Neural crest cell (in vitro differentiated cells): ENCODE measurements at regions not wholly inside any gene's neighbourhood (a gene's known extent, or its start where the extent isn't known, plus 50 kb on each side); places are given as distances from the start of the nearest gene placed in this dataset.

Experiments used
- DNase-seq: peaks from one replicate; pipeline ENCODE4 v3.0.0; 2021; ENCODE audit warnings: low read depth, mixed read lengths, low spot score
- H3K27ac Mint-ChIP-seq: one replicate; pipeline ENCODE4 v1.8.0; 2021; ENCODE audit warnings: mild to moderate bottlenecking, mixed read lengths; ENCODE audit not compliant: unreplicated experiment
- H3K27me3 Mint-ChIP-seq: 2 replicates; pipeline ENCODE4 v1.8.0; 2021; ENCODE audit warnings: low read depth, mild to moderate bottlenecking, mixed read lengths
- H3K36me3 Mint-ChIP-seq: 2 replicates; pipeline ENCODE4 v1.8.0; 2021; ENCODE audit warnings: low read depth, mild to moderate bottlenecking, mixed read lengths
- H3K4me1 Mint-ChIP-seq: 2 replicates; pipeline ENCODE4 v1.8.0; 2021; ENCODE audit warnings: mixed read lengths
- H3K4me3 Mint-ChIP-seq: one replicate; pipeline ENCODE4 v1.8.0; 2021; ENCODE audit warnings: mild to moderate bottlenecking, mixed read lengths
- H3K9me3 Mint-ChIP-seq: 2 replicates; pipeline ENCODE4 v1.8.0; 2021; ENCODE audit warnings: mixed read lengths
- CTCF ChIP-seq: fragments of 200-600 bp; sonication (generic); conservative IDR thresholded peaks from 2 replicates; pipeline ENCODE4 v1.5.0; 2021; ENCODE audit warnings: antibody characterized with exemption, mild to moderate bottlenecking

DNA sequence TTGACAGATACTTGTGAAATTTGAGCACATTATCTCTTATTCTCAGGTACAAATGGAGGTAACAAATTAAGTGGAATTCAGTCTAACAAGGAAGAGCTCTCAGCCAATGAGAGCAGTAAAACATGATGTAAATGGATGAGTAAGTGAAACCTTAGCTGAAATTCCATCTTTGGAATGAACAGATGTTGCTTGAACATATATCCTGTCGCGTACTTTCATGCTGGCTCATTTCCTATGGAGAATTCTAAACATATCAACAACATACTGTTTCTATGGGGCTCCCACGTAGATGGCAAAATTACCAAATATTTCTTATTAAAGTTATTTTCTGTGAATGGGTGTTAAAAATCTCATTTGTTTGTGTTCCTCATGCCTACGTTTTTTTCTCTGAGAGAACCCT lies 256.3 kb upstream of the LINC00305 start:
- no peaks in the 10 kb centered on the region for H3K36me3 Mint-ChIP-seq
- no peak overlapping the region for H3K27ac Mint-ChIP-seq
- peaks cover 7% of the 10 kb centered on the region for H3K4me1 Mint-ChIP-seq
- no peaks in the 10 kb centered on the region for H3K9me3 Mint-ChIP-seq
- no peaks in the 10 kb centered on the region for H3K27me3 Mint-ChIP-seq
- DNase-seq: no peak
- no peak for TF ChIP-seq CTCF
- H3K4me3 Mint-ChIP-seq: no peak overlapping the region

DNA sequence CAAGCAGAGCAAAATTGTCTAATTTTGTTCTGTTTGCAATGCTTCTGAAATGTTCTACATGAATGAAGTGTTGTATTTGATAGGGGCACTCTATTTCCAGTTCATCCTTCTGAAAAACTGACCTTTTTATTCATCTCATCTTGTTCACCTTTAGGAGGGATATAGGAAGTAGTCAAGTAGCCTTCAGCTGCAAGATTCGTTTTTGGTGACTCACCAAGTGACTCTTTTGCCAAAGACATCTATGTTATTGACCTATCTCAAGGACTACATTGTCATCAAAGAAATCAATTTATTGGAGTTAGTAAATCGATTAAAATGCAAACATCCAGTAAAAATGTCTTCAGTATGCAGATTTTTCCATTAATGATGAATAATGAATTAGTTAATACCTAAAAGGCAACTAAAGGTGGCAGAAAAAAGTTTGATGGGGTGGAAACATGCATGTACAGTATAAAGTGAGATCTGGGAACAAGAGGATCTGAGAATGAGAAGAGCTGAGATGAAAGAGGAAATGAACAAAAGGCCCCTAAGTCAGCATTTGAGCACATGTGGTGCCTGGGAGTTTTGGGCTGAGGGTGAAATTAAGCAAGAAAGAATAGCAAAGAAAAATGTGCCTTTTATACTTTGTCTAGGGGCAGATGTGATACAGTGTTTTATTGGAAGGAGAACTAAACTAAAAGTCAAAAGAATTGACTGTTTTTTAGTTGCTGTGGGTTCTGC lies 255.1 kb upstream of the LINC00305 start:
- no peaks in the 10 kb centered on the region for H3K27me3 Mint-ChIP-seq
- no peaks in the 10 kb centered on the region for H3K36me3 Mint-ChIP-seq
- no peaks in the 10 kb centered on the region for H3K9me3 Mint-ChIP-seq
- DNase-seq: no peak
- no peak overlapping the region for H3K27ac Mint-ChIP-seq
- H3K4me3 Mint-ChIP-seq: no peak overlapping the region
- no peak for TF ChIP-seq CTCF
- H3K4me1 Mint-ChIP-seq: peaks cover 7% of the 10 kb centered on the region

DNA sequence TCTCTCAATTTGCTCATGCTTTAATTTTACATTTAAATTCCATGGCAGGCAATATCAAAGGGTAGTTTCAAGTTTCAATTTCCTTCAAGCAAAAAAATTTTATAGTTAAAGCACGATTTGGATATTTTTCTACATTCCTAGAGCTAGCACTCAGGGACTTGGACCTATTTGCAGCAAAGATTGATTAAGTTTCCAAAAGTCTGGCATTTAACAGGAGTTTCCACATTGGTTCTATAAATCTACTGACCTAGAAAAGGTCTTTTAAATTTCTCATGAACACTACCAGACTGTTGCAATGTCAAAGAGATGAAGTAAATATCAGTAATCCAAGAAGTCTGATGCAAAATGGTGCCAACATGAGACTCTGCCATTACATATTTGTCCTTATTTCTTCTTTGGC lies 253.7 kb upstream of the LINC00305 start:
- Mint-ChIP-seq H3K4me1 (peaks cover 7% of the 10 kb centered on the region), H3K4me3 (no peak overlapping the region), H3K36me3 (no peaks in the 10 kb centered on the region), H3K27me3 (no peaks in the 10 kb centered on the region), H3K27ac (no peak overlapping the region), H3K9me3 (no peaks in the 10 kb centered on the region)
- DNase-seq: no peak
- TF ChIP-seq CTCF: no peak

DNA sequence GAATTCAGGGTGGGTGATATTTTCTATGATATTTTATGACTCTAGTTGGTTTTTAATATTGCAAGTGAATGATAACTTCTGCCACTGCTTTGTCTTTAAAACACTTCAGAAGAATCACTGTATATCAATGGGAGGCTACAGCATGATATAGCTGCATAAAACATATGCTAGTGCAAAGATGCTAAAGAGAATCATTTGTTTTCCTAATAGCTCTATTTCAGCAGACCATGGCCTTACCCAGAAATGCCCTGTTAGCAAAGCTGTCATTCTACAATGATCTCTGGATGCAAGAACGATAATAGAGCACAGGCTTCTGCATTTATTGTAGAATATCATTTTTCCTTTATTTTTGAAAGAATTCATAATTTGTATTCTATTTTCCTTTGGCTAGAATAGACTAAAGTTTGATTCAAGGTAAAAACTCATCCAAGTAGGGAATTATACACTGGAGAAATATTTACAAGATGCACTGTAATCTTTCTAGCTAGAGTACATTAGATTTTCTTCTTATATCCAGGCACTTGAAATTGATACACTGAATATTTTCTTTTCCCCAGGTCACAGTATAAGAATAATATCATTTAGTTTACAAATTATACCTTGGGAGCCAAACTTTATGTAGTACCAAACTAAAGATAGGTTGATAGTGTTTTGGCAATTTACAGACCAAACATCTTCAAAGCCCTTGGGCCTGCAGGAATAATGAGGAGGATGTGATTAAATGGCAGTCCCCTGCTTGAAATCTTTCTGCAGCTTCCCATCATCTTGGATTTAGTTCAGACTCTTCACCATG lies 252.6 kb upstream of the LINC00305 start:
- no peaks in the 10 kb centered on the region for H3K36me3 Mint-ChIP-seq
- no peak overlapping the region for H3K4me3 Mint-ChIP-seq
- peaks cover 7% of the 10 kb centered on the region for H3K4me1 Mint-ChIP-seq
- no peaks in the 10 kb centered on the region for H3K27me3 Mint-ChIP-seq
- no peak for TF ChIP-seq CTCF
- H3K27ac Mint-ChIP-seq: no peak overlapping the region
- H3K9me3 Mint-ChIP-seq: no peaks in the 10 kb centered on the region
- DNase-seq: no peak

DNA sequence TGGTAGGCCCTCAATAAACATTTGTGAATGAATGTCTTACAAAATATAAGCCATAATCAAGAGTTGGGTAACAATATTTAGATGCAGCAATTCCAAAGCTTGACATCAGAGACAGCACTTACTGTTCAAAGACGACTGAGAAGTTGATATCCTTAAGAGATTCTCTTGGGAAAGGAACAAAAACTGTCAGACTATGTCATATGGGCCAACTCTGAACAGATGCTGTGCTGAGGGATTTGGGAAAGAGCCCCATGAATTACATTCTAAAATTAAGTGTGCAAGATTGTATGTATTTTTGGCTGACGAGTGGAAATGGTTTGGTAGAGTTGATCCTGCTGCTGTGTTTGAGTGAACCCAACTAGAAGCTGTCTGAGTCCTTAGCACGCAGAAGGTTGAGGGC lies 250.7 kb upstream of the LINC00305 start:
- Mint-ChIP-seq H3K4me1 (peaks cover 7% of the 10 kb centered on the region), H3K27ac (no peak overlapping the region), H3K27me3 (no peaks in the 10 kb centered on the region), H3K36me3 (no peaks in the 10 kb centered on the region), H3K9me3 (no peaks in the 10 kb centered on the region), H3K4me3 (no peak overlapping the region)
- DNase-seq: no peak
- no peak for TF ChIP-seq CTCF
